B cell (primary cell): ENCODE measurements at regions not wholly inside any gene's neighbourhood (a gene's known extent, or its start where the extent isn't known, plus 50 kb on each side); places are given as distances from the start of the nearest gene placed in this dataset.

Source experiments
- CTCF ChIP-seq: fragments of 200-600 bp; IDR thresholded peaks from one replicate; pipeline ENCODE4 v1.8.0; 2022; ENCODE audit warnings: antibody characterized with exemption, mild to moderate bottlenecking
- EZH2 ChIP-seq: IDR thresholded peaks from 2 replicates; pipeline ENCODE4 v1.6.1; 2012; ENCODE audit warnings: borderline replicate concordance, low read depth, mild to moderate bottlenecking, moderate library complexity, low read length; ENCODE audit not compliant: insufficient read depth, poor library complexity, severe bottlenecking

GRCh38 chr2:75964646-75965045 lies 253.9 kb upstream of the GCFC2 start:
- no peak for TF ChIP-seq CTCF
- no peak for TF ChIP-seq EZH2
